Aorta (tissue), 5 donors: ENCODE measurements at regions not wholly inside any gene's neighbourhood (a gene's known extent, or its start where the extent isn't known, plus 50 kb on each side); places are given as distances from the start of the nearest gene placed in this dataset.

ENCODE experiments used
- ATAC-seq: fragments of 200-7000 bp; cut with Tn5 transposase; one replicate; pipeline ENCODE4 v1.9.1; 2022; ENCODE audit warnings: moderate library complexity; ENCODE audit not compliant: low FRiP score
- DNase-seq, 2 donors: peaks; one replicate each; pipeline ENCODE4 v3.0.0-alpha.2; 2020
- H3K27ac ChIP-seq, 2 donors: one replicate each; pipeline ENCODE4 v1.5.1; 2013; ENCODE audit warnings: low read length in 2 of 2, mild to moderate bottlenecking in 2 of 2, moderate library complexity in 2 of 2, control low read depth in 1 of 2, inconsistent platforms in 1 of 2, low read depth in 1 of 2
- H3K27me3 ChIP-seq, 2 donors: one replicate each; pipeline ENCODE4 v1.6.1; 2013; ENCODE audit warnings: control low read depth in 1 of 2, low read length in 1 of 2, mild to moderate bottlenecking in 1 of 2, moderate library complexity in 1 of 2; ENCODE audit not compliant: insufficient read depth in 2 of 2, control insufficient read depth in 1 of 2
- H3K36me3 ChIP-seq, 2 donors: one replicate each; pipeline ENCODE4 v1.6.1; 2013; ENCODE audit warnings: control low read depth in 1 of 2, low read length in 1 of 2, mild to moderate bottlenecking in 1 of 2; ENCODE audit not compliant: insufficient read depth in 2 of 2, control insufficient read depth in 1 of 2
- H3K4me1 ChIP-seq, 2 donors: one replicate each; pipeline ENCODE4 v1.6.1; 2013; ENCODE audit warnings: low read length in 2 of 2, control low read depth in 1 of 2, mild to moderate bottlenecking in 1 of 2, moderate library complexity in 1 of 2; ENCODE audit not compliant: insufficient read depth in 2 of 2, control insufficient read depth in 1 of 2
- H3K4me3 ChIP-seq, 2 donors: one replicate each; pipeline ENCODE4 v1.5.1; 2013; ENCODE audit warnings: low read length in 2 of 2, control low read depth in 1 of 2, mild to moderate bottlenecking in 1 of 2
- H3K9me3 ChIP-seq: one replicate; pipeline ENCODE4 v1.6.1; 2013; ENCODE audit warnings: mild to moderate bottlenecking, low read length; ENCODE audit not compliant: control insufficient read depth
- WGBS, 2 donors: extraction: QIAGEN DNeasy Blood & Tissue Kit; methylation state at CpG; one replicate each; pipeline ENCODE4 v1.1.7; 2013; 5-methylcytosine and 5-hydroxymethylcytosine counted together
- intact Hi-C, 2 donors: fragments of 100-400 bp; cut with DNase I; formaldehyde crosslinking; loops; one replicate each; pipeline versions ENCODE4 v1.14.2 to v1.15.0; 2022
- donor health status: healthy with polysubstance abuse.
- donor health status: Bipolar disorder and iron deficiency.
- donor health status: DM: no; HTN: no; CAD: no.
- donor health status: DM: no; HTN: no; CAD: no.
- donor health status: DM: yes; HTN: yes; CAD: no.

DNA sequence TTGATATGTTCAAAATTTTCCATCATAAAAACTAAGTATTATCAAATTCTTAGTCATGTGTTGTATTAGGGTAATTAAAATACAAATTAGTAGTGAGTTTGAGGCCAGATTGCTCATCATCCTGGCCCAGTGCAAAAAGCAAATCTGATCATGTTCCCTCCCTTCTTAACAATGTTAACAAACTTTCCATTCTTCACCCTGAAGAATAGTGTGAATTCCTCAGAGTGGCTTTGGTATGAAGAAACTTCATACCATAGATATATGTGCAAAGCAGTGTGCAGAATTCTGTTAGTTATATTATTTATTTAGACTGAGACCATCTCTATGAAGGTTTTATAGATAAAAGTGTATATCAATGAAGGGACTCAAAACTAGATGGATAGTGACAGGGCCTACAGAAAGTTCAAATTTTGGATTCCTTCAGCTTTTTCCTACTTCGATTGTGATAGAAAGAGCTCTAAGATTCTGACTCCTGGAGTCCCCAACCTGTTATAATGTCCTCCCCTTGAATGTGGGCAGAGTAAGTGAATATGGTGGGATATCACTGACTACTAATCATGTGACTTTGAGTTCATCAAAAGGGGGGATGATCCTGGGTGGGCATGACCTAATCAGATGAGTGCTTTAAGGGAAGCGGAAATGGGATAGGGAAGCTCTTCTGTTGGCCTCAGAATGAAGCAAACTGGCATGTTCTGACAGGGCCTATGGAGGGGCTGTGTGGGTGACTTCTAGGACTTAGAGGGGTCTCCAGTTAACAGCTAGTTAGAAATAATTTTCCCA lies 271.4 kb downstream of the BTG1 start:
- intact Hi-C loops: no loop called here
- Histone ChIP-seq H3K36me3 (no peaks in the 10 kb centered on the region), H3K9me3 (no peaks in the 10 kb centered on the region), H3K4me3 (no peak overlapping the region), H3K27ac (no peak overlapping the region), H3K4me1 (no peaks in the 10 kb centered on the region), H3K27me3 (no peaks in the 10 kb centered on the region)
- 95 to 96% methylated on average over 2 of the region's 2 CpGs for whole genome bisulfite sequencing, 2 donors
- no peak for DNase-seq
- ATAC-seq: no peak

GRCh38 chr12:91871751-91872150 lies 273.9 kb downstream of the BTG1 start:
- Histone ChIP-seq H3K4me1 (no peaks in the 10 kb centered on the region), H3K9me3 (no peaks in the 10 kb centered on the region), H3K27ac (no peak overlapping the region), H3K36me3 (no peaks in the 10 kb centered on the region), H3K4me3 (no peak overlapping the region), H3K27me3 (no peaks in the 10 kb centered on the region)
- intact Hi-C loops: no loop called here
- 76 to 83% methylated on average over 1 of the region's 1 CpG for WGBS, 2 donors
- ATAC-seq (no peak), DNase-seq (no peak)

- H3K4me1 ChIP-seq: no peaks in the 10 kb centered on the region
- H3K9me3 ChIP-seq: peaks cover 2% of the 10 kb centered on the region
- no peaks in the 10 kb centered on the region for H3K27me3 ChIP-seq
- H3K36me3 ChIP-seq: no peaks in the 10 kb centered on the region
- no peak for ATAC-seq
- WGBS, 2 donors: 90 to 95% methylated on average over 9 of the region's 9 CpGs
- no peak overlapping the region for H3K4me3 ChIP-seq
- intact Hi-C loops: no loop called here
- no peak for DNase-seq
- H3K27ac ChIP-seq: no peak overlapping the region
These were observed 274.6 kb downstream of the BTG1 start for GRCh38 chr12:91870872-91871707.

GRCh38 chr12:91868054-91868453 lies 277.6 kb downstream of the BTG1 start:
- 68 to 74% methylated on average over 4 of the region's 4 CpGs for WGBS, 2 donors
- H3K36me3 ChIP-seq: no peaks in the 10 kb centered on the region
- intact Hi-C loops: no loop called here
- no peak overlapping the region for H3K4me3 ChIP-seq
- H3K27ac ChIP-seq: no peak overlapping the region
- no peak for ATAC-seq
- DNase-seq: no peak
- no peaks in the 10 kb centered on the region for H3K27me3 ChIP-seq
- H3K9me3 ChIP-seq: peaks cover 2% of the 10 kb centered on the region
- H3K4me1 ChIP-seq: no peaks in the 10 kb centered on the region

- DNase-seq: no peak
- Histone ChIP-seq H3K27ac (no peak overlapping the region), H3K4me3 (no peak overlapping the region), H3K9me3 (peaks cover 2% of the 10 kb centered on the region), H3K27me3 (no peaks in the 10 kb centered on the region), H3K36me3 (no peaks in the 10 kb centered on the region), H3K4me1 (no peaks in the 10 kb centered on the region)
- intact Hi-C loops: no loop called here
- 92% methylated on average over 5 of the region's 5 CpGs for WGBS, 2 donors
- ATAC-seq: no peak
These were observed 279.1 kb downstream of the BTG1 start for GRCh38 chr12:91866566-91866965.

DNA sequence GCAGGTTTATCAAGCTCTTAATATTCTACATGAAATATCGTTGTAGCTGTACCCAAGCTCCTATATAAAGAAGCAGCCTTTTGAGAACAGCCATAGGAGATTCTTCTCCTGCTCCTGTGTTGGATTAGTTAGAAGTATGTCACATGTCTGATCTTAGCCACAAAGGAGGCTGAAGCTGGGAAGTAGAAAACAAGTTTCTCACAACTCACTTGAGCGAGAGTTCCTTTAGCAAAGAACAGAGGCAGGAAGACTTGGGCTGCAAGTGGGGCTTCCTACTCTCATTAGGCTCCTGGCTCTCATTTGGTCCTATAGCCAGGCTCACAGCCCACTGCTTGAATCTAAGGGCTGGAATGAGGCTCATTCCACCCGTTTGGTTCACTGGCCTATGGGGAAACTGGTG lies 281.9 kb downstream of the BTG1 start:
- no peaks in the 10 kb centered on the region for H3K4me1 ChIP-seq
- intact Hi-C loops: no loop called here
- no peak overlapping the region for H3K27ac ChIP-seq
- H3K27me3 ChIP-seq: no peaks in the 10 kb centered on the region
- no peaks in the 10 kb centered on the region for H3K36me3 ChIP-seq
- WGBS, 2 donors: 88% methylated on average over 3 of the region's 3 CpGs
- peaks cover 2% of the 10 kb centered on the region for H3K9me3 ChIP-seq
- H3K4me3 ChIP-seq: no peak overlapping the region
- ATAC-seq (no peak), DNase-seq (no peak)

GRCh38 chr12:91861554-91861953 lies 284.1 kb downstream of the BTG1 start:
- no peaks in the 10 kb centered on the region for H3K27me3 ChIP-seq
- DNase-seq (no peak), ATAC-seq (no peak)
- 84 to 85% methylated on average over 1 of the region's 1 CpG for WGBS, 2 donors
- intact Hi-C loops: no loop called here
- no peaks in the 10 kb centered on the region for H3K9me3 ChIP-seq
- H3K4me1 ChIP-seq: no peaks in the 10 kb centered on the region
- H3K36me3 ChIP-seq: no peaks in the 10 kb centered on the region
- H3K27ac ChIP-seq: no peak overlapping the region
- H3K4me3 ChIP-seq: no peak overlapping the region

DNA sequence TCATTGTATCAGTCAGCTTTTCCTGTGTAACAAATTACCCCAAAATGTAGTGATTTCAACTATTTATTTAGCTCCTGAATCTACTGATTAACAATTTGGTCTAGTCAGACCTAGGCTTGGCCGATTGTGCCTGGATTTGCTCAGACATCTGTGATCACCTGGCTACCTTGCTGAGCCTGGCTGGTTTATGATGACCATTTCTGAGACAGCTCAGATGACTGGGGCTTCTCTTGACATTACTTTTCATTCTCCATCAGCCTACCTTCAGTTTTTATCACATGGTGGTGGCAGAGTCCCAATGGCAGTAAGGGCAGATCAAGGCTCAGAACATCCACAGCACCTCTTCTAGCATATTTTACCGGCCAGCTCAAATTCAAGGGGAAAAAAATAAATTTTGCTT lies 286.3 kb downstream of the BTG1 start:
- 93 to 95% methylated on average over 2 of the region's 2 CpGs for WGBS, 2 donors
- Histone ChIP-seq H3K36me3 (no peaks in the 10 kb centered on the region), H3K4me3 (no peak overlapping the region), H3K27ac (no peak overlapping the region), H3K27me3 (no peaks in the 10 kb centered on the region), H3K9me3 (no peaks in the 10 kb centered on the region), H3K4me1 (peaks cover 0 to 3% of the 10 kb centered on the region in 2 donors)
- intact Hi-C loops: no loop called here
- DNase-seq (no peak), ATAC-seq (no peak)
